IPS-18c (cell line): ENCODE measurements at regions not wholly inside any gene's neighbourhood (a gene's known extent, or its start where the extent isn't known, plus 50 kb on each side); places are given as distances from the start of the nearest gene placed in this dataset.

Source experiments
- H3K4me3 ChIP-seq: 2 replicates; pipeline ENCODE4 v1.7.0; 2013; ENCODE audit warnings: low read depth, mild to moderate bottlenecking, low read length, moderate library complexity; ENCODE audit not compliant: insufficient read depth
- H3K9me3 ChIP-seq: one replicate; pipeline ENCODE4 v1.6.1; 2013; ENCODE audit warnings: mild to moderate bottlenecking, low read length, moderate library complexity; ENCODE audit not compliant: control insufficient read depth, insufficient read depth

DNA sequence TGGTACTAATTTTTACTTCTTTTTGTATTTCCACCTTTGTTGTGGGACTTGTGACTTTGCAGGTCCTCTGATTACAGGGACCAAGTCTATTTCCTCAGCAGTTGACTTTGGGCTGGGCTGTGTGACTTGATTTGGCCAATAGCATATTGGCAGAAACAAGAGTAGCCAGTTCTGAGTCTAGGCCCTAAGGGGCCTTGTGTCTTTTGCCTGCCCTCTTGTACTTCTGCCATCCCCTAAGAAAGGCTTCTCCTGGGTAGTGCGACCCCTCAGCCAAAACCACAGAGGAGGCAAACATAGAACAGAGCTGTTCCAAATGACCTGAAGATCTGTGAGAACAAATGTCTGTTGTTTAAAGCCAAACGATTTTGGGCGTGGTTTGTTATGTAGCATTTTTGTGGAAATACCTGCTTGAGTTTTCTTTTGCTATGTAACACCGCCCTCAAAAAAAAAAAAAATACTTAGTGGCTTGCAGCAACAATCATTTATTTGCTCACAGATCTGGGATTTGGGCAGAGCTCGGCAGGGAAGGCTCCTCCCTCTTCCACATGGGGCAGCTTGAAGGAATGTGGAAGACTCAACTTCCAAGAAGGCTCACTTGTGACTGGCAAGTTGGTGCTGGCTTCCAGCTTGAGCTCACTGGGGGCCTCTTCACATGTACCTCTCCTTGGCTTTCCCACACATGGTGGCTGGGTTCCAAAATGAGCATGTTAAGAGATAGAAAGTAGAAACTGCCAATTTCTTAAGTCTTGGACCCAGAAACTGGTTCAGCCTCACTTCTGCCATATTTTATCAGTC is 423.0 kb upstream of the CNKSR2 start:
- Histone ChIP-seq H3K4me3 (no peak overlapping the region), H3K9me3 (peaks cover 3% of the 10 kb centered on the region)

DNA sequence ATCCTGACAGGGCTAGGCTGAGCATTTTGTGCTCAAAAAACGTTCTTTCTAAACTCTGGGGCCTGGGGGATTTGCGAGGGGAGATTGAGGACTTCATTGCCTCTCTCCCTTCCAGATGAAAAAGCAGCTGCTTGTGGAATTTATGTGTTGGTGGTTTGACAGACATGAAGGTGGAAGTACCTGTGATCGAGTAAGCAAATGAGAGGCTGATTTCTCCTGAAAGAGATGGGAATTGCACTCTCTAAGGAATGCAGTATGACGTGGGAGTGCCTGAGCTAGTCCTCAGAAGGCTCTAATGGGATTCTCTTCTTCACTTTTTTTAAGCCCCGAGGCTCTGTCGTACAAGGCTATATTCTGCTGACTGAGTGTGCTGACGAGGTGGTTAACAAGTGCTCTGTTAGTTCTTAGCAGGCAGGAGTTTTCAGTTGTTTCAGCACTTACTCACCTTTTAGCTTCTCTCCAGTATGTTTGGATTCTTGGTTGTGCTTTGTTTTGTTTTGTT is 426.8 kb upstream of the CNKSR2 start:
- Histone ChIP-seq H3K4me3 (0 out of 2 replicates have a peak overlapping the region, but pooled peaks have one; percentile 2), H3K9me3 (no peaks in the 10 kb centered on the region)

DNA sequence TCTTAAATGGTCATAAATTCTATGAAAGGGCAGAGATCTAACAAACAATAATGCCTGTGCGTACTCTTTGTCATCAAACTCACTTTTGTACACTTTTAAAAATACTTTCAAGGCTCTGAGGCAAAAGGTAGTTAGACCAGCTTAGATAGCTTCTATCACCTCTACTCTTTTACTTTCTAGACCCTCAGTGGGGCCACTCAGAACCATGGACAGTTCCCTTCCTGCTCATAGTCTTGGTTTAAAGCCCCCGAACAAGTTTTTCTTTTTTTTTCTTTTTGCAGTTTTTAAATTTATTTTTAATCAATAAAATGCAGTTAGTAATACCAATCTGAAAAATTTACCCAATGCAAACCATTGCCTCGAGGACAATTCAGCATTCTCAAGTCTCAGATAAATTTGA is 460.5 kb upstream of the CNKSR2 start:
- Histone ChIP-seq H3K9me3 (no peaks in the 10 kb centered on the region), H3K4me3 (no peak overlapping the region)

DNA sequence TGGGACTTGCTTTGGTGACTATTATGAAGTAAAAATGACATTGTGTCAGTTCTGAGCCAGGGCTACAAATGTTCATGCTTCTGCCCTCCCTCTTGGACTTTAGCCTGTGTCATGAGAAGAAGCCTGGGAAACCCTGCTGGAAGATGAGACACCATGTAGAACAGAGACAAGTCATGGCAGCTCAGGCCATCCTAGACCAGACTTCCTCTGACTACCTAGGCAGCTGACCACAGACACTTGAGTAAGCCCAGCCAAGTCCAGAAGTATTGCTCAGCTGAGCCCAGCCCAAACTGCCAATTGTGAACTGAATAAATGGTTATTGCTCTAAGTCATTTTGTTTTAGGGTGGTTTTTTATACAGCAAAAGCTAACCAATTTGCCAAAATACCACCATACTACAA is 467.6 kb upstream of the CNKSR2 start:
- no peak overlapping the region for H3K4me3 ChIP-seq
- H3K9me3 ChIP-seq: peaks cover 3% of the 10 kb centered on the region

DNA sequence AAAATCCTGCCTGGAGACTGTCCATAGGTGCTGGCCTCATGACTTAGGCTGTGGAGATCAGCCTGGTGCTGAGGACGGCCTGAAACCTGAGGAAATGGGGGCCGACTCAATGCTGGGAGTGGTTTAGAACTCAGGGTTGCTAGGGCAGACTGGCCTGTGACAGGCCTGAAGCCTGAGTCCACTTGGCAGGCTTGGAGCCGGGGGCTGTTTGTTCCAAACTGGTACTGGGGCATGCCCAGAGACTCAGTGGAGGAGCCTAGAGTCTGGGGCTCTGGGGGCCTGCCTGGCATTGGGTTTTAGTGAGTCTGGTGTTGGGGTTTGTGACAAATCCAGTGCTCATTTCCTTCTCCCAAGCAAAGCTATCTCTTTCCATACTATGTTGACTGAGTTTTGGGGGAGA is 489.7 kb upstream of the CNKSR2 start:
- H3K9me3 ChIP-seq: no peaks in the 10 kb centered on the region
- H3K4me3 ChIP-seq: no peak overlapping the region

DNA sequence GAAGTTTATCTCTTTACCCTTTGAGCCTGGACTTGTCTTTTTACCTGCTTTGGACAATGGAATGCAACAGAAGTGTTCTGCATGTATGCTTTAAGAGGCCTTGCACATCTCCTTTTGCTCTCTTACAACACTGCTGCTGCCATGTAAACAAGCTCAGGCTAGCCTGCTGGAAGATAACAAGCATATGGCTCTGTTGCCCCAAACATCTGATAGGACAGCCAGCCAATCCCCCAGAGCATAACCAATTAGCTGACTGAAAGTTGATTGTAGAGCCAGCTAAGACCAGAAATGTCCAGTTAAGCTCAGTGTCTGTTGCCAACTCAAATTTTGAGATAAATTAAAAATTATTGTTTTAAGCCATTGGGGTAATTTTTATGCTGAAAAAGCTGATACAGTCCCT is 510.6 kb upstream of the CNKSR2 start:
- Histone ChIP-seq H3K4me3 (no peak overlapping the region), H3K9me3 (peaks cover 8% of the 10 kb centered on the region)

DNA sequence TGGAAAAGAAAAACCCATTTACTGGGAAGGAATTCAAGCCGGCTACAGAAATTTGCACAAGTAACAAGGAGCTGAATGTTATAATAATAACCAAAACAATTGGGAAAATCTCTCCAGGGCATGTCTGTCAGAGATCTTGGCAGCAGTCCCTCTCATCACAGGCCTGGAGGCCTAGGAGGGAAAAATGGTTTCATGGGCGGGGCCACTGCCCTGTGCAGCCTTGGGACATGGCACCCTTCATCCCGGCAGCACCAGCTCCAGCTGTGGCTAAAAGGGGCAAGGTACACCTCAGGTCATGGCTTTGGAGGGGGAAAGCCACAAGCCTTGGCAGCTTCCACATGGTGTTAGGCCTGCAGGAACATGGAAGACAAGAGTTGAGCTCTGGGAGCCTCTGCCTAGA is 513.1 kb upstream of the CNKSR2 start:
- Histone ChIP-seq H3K4me3 (no peak overlapping the region), H3K9me3 (peaks cover 8% of the 10 kb centered on the region)

DNA sequence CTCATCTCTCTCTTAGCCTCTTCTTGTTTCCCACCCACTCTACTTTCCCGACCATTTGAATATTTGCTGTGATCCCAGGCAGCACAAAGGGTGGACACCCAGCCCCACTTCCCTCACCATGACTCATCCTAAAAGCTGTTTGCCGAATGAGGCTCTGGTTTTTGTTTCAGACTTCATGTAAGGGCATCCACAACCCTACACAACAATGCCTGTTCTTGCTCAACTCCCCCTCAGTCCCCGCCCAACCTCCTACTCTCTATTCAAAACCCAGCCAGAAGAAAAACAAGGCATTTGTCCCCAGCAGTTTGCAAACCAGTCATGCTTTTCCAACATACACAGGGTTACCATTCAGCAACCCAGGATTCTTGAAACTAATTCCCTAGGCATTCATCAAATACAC is 516.5 kb upstream of the CNKSR2 start:
- H3K4me3 ChIP-seq: no peak overlapping the region
- H3K9me3 ChIP-seq: peaks cover 8% of the 10 kb centered on the region

DNA sequence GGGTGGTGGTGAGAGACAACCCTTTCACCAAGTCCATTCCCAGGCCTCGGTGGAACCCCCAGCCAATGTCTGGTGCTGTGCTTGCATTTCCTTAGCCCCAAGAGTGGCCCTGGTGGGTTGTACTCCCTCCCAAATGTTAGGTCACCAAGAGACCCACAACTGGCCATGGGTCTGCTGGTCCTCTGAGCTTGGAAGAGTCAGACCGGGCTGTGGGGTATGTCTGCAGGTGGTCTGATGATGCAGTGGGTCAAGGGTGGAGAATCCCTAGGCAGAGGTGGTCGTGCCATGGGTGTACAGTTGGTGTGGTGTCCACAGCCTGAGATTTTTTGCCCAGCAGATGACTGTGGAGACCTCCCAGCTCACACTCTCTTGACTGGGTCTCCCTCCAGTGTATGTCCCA is 535.7 kb upstream of the CNKSR2 start:
- H3K9me3 ChIP-seq: peaks cover 17% of the 10 kb centered on the region

DNA sequence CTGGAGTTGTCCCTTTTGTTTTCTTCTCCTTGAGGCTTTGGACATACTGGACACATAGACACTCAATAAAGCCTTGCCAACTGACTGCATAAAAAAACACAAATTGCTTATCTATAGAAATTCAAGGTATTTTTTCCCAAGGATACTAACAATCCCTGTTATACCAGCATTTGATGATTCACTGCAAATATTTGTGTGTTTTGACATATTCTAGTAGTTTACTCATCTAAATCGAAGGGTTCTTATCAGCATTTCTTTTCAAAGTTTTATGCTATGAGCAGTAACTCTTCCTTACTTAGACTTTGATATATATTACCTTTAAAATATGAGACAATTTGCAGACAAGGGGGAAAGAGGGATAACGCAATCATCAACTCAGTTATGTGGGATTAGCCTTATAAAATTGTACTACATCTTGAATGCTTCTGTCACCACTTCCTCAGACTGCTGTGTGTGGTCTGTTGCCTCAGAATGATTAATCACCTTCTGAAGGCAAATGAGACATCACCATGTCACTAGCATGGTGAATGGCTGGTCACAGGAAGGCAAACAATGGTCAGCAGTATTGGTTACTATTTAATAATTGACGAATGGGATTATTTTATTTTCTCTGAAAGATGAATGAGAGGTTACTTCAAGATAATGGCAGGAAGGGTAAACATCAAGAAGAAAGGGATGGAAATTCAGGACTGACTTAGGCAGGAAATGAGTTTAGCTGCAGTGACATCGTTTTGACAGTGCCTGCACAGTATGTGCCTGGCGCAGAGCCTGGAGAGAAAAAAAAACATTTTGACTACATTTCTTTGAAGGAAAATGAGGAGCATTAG is 544.3 kb upstream of the CNKSR2 start:
- H3K4me3 ChIP-seq: no peak overlapping the region

More for the DNA sequence above, 535.7 kb upstream of the CNKSR2 start:
- H3K4me3 ChIP-seq: no peak overlapping the region; the same call in 1 of the 2 replicates

DNA sequence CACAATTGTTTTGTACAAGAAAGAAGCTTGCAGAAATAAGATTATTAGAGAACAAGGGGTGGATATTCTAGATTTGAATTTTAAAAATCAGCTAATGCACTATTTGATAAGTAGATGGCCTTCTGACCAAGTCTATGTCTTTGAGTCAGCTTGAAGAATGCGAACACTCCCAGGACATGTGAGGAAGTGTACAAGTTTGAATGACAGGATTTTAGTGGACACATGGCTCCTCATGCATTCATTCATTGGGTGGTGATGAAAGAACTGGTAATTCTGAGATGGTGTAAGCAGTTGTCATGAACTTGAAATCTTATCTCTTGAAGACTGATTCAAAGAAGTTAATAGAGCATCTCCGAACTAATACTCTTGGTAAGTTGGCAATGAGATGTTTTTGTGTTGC is 548.2 kb upstream of the CNKSR2 start:
- Histone ChIP-seq H3K4me3 (no peak overlapping the region), H3K9me3 (no peaks in the 10 kb centered on the region)

More for the DNA sequence above, 544.3 kb upstream of the CNKSR2 start:
- no peaks in the 10 kb centered on the region for H3K9me3 ChIP-seq

DNA sequence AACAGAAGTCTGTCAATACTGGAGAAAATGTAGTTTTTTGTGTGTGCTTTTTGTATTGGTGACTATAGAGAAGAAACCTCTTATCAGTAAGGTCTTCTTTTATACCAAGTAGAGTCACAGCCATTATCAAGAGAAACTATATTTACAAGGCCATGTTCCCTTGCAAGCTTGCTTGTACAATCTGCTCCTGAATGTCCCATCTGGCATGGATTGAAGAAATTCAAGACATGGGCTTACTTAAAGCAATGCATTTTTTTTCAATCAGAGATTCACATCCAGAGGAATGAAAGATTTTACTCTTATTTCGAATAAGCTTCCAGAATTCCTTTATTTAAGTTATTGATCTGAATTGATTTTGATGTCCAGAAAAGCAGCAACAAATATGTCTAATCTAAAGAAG is 537.3 kb upstream of the RPS6KA3 start:
- Histone ChIP-seq H3K4me3 (no peak overlapping the region), H3K9me3 (peaks cover 10% of the 10 kb centered on the region)

DNA sequence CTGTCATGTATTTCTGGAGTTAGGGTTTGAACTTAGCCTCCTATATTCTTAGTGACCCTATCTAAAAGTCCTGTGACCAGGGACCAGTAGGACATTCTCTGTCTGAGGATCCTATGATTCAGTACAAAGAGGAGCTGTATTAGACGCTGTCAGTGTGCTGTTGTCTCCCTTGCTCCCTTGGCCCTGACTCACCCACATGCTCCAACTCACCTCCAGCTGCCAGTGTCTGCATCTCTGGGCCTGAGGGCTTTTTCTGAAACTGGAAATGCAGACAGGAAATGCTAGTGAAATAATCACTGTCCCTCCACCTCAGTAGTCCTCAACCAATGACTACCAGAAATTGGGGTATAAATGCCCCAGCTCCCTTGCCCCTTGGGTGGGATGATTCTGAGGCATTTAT is 535.3 kb upstream of the RPS6KA3 start:
- Histone ChIP-seq H3K9me3 (peaks cover 10% of the 10 kb centered on the region), H3K4me3 (no peak overlapping the region)

DNA sequence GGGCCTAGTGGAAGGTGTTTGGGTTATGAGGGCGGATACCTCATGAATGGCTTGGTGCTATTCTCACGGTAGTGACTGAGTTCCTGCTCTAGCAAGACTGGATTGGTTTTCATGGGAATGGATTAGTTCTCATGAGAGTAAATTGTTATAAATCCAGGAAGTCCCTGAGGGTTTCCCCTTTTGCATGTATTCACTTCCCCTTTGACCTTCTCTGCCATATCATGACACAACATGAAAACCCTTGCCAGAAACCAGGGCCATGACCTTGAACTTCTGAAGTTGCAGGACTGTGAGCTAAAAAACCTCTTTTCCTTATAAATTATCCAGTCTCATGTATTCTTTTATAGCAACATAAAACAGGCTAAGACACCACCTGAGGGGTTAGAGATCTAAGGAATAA is 529.7 kb upstream of the RPS6KA3 start:
- Histone ChIP-seq H3K9me3 (peaks cover 8% of the 10 kb centered on the region), H3K4me3 (no peak overlapping the region)

DNA sequence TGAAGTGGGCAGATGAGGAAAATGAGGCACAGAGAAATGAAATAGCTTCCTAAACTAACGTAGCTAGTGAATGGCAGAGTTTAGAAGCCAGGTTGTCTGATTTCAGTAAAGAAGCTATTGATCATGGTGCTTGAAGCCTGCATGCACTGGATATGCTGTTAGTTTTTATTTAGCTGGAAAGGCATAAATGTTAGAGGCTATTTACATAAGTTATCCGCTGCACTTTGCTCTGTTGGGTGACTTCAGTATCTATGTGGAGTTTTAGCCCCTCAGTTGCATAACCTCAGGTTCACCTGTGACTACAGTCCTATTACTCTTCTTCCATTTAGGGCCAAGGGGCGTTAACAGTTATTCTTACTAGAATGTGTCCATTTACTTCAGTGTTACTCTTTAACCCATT is 522.4 kb upstream of the RPS6KA3 start:
- Histone ChIP-seq H3K9me3 (no peaks in the 10 kb centered on the region), H3K4me3 (no peak overlapping the region)

DNA sequence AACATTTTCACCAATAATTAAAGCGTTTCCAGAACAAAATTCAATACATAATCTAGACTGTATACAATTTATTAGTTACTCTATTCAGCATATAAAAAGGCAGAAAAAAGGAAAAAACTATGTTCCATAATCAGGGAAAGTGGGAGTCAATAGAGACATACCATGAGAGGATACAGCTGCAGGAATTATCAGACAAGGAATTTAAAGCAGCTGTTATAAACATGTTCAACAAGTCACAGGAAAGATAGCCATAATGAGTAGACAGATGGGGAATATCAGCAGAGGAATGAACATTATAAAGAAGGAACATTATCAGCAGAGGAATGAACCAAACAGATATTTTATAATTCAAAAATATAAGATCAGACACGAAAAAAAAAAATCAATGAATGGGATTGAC is 500.6 kb upstream of the RPS6KA3 start:
- Histone ChIP-seq H3K4me3 (no peak overlapping the region), H3K9me3 (peaks cover 5% of the 10 kb centered on the region)

DNA sequence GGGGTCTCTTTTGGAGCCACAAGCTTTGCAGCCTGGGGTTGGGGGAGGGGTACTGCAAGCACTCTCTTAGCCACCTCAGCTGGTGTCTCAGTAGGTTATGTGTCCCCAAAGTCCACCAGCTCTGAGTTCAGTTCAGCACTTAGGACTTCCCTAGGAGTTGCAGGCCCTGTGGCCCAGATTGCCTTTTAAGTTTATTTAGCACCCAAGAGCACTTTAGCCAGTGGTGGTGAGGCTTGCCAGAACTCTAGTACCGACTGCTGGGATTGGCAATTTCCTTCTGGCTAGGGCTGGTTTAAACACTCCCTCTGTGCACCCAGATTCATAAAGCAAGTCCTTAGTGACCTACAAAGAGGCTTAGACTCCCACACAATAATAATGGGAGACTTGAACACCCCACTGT is 489.9 kb upstream of the RPS6KA3 start:
- H3K9me3 ChIP-seq: no peaks in the 10 kb centered on the region

DNA sequence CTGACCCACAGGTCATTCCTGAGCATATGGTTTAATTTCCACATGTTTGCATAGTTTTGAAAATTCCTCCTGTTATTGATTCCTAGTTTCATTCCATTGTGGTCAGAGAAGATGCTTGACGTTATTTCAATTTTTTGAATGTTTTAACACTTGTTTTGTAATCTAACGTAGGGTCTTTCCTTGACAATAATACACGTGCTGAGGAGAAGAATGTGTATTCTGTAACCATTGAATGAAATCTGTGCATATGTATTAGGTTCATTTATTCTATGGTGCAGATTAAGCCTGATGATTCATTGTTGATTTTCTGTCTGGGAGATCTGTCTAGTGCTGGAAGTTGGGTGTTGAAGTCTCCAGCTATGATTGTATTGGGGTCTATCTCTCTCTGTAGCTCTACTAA is 486.4 kb upstream of the RPS6KA3 start:
- no peaks in the 10 kb centered on the region for H3K9me3 ChIP-seq
- no peak overlapping the region for H3K4me3 ChIP-seq

More for the DNA sequence above, 489.9 kb upstream of the RPS6KA3 start:
- H3K4me3 ChIP-seq: no peak overlapping the region
